ENCODE measurements at regions not wholly inside any gene's neighbourhood (a gene's known extent, or its start where the extent isn't known, plus 50 kb on each side); places are given as distances from the start of the nearest gene placed in this dataset.

DNA sequence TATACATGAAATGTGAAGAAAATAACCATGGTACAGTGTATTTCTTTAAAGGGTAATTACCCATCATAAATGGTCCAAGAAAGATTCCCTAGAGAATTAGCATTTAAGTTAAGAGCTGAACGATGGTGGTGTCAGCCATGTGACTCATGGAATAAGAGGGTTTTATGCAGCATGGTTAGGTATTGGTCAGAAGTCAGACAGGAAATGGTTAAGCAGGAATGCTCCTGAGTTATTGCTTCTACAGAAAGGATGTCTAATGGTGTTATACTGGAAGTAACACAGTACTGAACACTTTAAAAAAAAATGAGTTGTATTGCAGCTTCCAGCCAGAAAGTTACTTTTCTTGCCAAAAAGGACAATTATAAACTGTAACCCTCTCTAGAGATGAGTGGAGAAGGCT, 72.7 kb upstream of the UBE2E3 start:
- TF ChIP-seq, protein P1, sequence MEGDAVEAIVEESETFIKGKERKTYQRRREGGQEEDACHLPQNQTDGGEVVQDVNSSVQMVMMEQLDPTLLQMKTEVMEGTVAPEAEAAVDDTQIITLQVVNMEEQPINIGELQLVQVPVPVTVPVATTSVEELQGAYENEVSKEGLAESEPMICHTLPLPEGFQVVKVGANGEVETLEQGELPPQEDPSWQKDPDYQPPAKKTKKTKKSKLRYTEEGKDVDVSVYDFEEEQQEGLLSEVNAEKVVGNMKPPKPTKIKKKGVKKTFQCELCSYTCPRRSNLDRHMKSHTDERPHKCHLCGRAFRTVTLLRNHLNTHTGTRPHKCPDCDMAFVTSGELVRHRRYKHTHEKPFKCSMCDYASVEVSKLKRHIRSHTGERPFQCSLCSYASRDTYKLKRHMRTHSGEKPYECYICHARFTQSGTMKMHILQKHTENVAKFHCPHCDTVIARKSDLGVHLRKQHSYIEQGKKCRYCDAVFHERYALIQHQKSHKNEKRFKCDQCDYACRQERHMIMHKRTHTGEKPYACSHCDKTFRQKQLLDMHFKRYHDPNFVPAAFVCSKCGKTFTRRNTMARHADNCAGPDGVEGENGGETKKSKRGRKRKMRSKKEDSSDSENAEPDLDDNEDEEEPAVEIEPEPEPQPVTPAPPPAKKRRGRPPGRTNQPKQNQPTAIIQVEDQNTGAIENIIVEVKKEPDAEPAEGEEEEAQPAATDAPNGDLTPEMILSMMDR (IDR thresholded peaks at IDR 0.05; ENCODE audit: insufficient read depth, low read length, poor library complexity, severe bottlenecking), result no peak
- TF ChIP-seq EZH2phosphoT487 (conservative IDR thresholded peaks at IDR 0.05; ENCODE audit: low read length), result no peak

All from SU-DHL-6 (cell line).